Upper lobe of right lung (tissue), 1 donor: ENCODE measurements at regions not wholly inside any gene's neighbourhood (a gene's known extent, or its start where the extent isn't known, plus 50 kb on each side); places are given as distances from the start of the nearest gene placed in this dataset.
"Not testable (repeated sequence)": the region's sequence is repeated elsewhere in the genome, so short reads cannot be mapped to it uniquely, and the experiment has no call there.

Source experiments
- ATAC-seq: fragments of 200-7000 bp; cut with Tn5 transposase; one replicate; pipeline ENCODE4 v1.9.1; 2020; ENCODE audit warnings: mild to moderate bottlenecking, moderate library complexity
- DNase-seq: peaks from one replicate; pipeline ENCODE4 v3.0.0-alpha.2; 2020
- H3K27ac ChIP-seq: fragments of 200-600 bp; one replicate; pipeline ENCODE4 v1.8.0; 2022
- H3K27me3 ChIP-seq: fragments of 200-600 bp; one replicate; pipeline ENCODE4 v1.8.0; 2022; ENCODE audit warnings: mild to moderate bottlenecking
- H3K36me3 ChIP-seq: fragments of 200-600 bp; one replicate; pipeline ENCODE4 v1.8.0; 2022
- H3K4me1 ChIP-seq: fragments of 200-600 bp; one replicate; pipeline ENCODE4 v1.8.0; 2022
- H3K4me3 ChIP-seq: fragments of 200-600 bp; one replicate; pipeline ENCODE4 v1.8.0; 2022; ENCODE audit warnings: mild to moderate bottlenecking
- H3K9me3 ChIP-seq: fragments of 200-600 bp; one replicate; pipeline ENCODE4 v1.8.0; 2022
- CTCF ChIP-seq: fragments of 200-600 bp; IDR thresholded peaks from one replicate; pipeline ENCODE4 v1.8.0; 2022; ENCODE audit warnings: antibody characterized with exemption
- intact Hi-C: fragments of 100-400 bp; cut with DNase I; formaldehyde crosslinking; loops from one replicate; pipeline ENCODE4 v1.11.0; 2022
- donor health status: DM: no; HTN: yes; CAD: no; lungs with severe emphysema.

- no peaks in the 10 kb centered on the region for H3K27me3 ChIP-seq
- no peak overlapping the region for H3K4me3 ChIP-seq
- DNase-seq (no peak), ATAC-seq (no peak)
- H3K36me3 ChIP-seq: no peaks in the 10 kb centered on the region
- H3K27ac ChIP-seq: no peak overlapping the region
- intact Hi-C loops: no loop called here
- TF ChIP-seq CTCF: no peak
- H3K9me3 ChIP-seq: no peaks in the 10 kb centered on the region
- H3K4me1 ChIP-seq: no peaks in the 10 kb centered on the region
Measured at GRCh38 chr5:42302186-42302585, 121.1 kb upstream of the GHR start.

GRCh38 chr5:42306287-42306686, 117.0 kb upstream of the GHR start:
- no peak overlapping the region for H3K4me3 ChIP-seq
- ATAC-seq: no peak

GRCh38 chr5:42309865-42310264, 113.4 kb upstream of the GHR start:
- Histone ChIP-seq H3K27ac (no peak overlapping the region), H3K4me1 (no peaks in the 10 kb centered on the region), H3K27me3 (no peaks in the 10 kb centered on the region), H3K4me3 (no peak overlapping the region), H3K36me3 (no peaks in the 10 kb centered on the region), H3K9me3 (no peaks in the 10 kb centered on the region)
- intact Hi-C loops: no loop called here
- ATAC-seq: no peak
- TF ChIP-seq CTCF: no peak
- no peak for DNase-seq

More at GRCh38 chr5:42306287-42306686, 117.0 kb upstream of the GHR start:
- H3K27ac ChIP-seq: no peak overlapping the region
- intact Hi-C loops: no loop called here
- H3K36me3 ChIP-seq: no peaks in the 10 kb centered on the region
- no peak for TF ChIP-seq CTCF
- no peaks in the 10 kb centered on the region for H3K4me1 ChIP-seq
- H3K9me3 ChIP-seq: no peaks in the 10 kb centered on the region
- no peaks in the 10 kb centered on the region for H3K27me3 ChIP-seq
- no peak for DNase-seq

- H3K36me3 ChIP-seq: no peaks in the 10 kb centered on the region
- H3K9me3 ChIP-seq: no peaks in the 10 kb centered on the region
- intact Hi-C loops: no loop called here
- DNase-seq (no peak), ATAC-seq (no peak)
- TF ChIP-seq CTCF: no peak
- H3K27me3 ChIP-seq: no peaks in the 10 kb centered on the region
- H3K4me3 ChIP-seq: no peak overlapping the region
- no peak overlapping the region for H3K27ac ChIP-seq
- H3K4me1 ChIP-seq: no peaks in the 10 kb centered on the region
Measured at GRCh38 chr5:42315214-42315613, 108.0 kb upstream of the GHR start.

GRCh38 chr5:42317575-42317974, 105.7 kb upstream of the GHR start:
- no peak for DNase-seq
- H3K9me3 ChIP-seq: no peaks in the 10 kb centered on the region
- intact Hi-C loops: no loop called here
- no peaks in the 10 kb centered on the region for H3K4me1 ChIP-seq
- ATAC-seq: no peak
- no peak for TF ChIP-seq CTCF
- no peak overlapping the region for H3K4me3 ChIP-seq
- no peak overlapping the region for H3K27ac ChIP-seq
- no peaks in the 10 kb centered on the region for H3K36me3 ChIP-seq
- H3K27me3 ChIP-seq: no peaks in the 10 kb centered on the region

- H3K4me1 ChIP-seq, H3K27me3 ChIP-seq, H3K9me3 ChIP-seq, ATAC-seq, H3K36me3 ChIP-seq, DNase-seq, H3K27ac ChIP-seq, intact Hi-C loops, H3K4me3 ChIP-seq: not testable (repeated sequence)
Measured at GRCh38 chr5:42319546-42319945, 103.7 kb upstream of the GHR start.
